ENCODE measurements at regions not wholly inside any gene's neighbourhood (a gene's known extent, or its start where the extent isn't known, plus 50 kb on each side); places are given as distances from the start of the nearest gene placed in this dataset.

DNA sequence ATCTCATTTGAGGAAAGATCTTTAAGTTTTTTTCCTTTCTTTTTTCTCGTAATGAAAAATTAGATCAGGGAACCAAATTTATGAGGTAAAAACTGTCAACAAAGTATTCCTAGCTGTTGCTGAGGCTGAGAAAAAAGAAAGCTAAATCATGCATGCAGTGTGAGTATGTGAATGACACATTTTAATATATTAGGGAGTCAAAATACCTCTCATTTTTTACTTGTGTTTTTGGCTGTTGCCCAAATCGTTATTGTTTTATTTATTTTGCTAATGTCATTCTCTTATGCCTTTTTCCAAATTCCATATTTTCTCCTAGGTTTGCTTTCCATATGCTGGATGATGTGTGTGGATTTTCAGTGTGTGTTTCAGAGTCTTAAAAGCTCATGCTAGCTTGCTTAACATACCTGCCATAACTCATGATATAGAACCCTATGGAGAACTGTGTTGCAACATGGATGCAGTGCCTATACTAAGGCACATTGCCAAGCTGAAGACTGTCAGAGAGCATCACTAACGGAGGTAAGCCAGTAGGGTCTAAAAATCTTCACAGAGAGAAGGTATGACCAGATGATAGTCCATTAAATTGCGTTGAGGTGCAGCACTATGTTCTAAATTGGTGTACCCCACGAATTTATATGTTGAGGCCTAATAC lies 629.5 kb upstream of the KCNMB2 start (continued):
- TF ChIP-seq, protein P1, sequence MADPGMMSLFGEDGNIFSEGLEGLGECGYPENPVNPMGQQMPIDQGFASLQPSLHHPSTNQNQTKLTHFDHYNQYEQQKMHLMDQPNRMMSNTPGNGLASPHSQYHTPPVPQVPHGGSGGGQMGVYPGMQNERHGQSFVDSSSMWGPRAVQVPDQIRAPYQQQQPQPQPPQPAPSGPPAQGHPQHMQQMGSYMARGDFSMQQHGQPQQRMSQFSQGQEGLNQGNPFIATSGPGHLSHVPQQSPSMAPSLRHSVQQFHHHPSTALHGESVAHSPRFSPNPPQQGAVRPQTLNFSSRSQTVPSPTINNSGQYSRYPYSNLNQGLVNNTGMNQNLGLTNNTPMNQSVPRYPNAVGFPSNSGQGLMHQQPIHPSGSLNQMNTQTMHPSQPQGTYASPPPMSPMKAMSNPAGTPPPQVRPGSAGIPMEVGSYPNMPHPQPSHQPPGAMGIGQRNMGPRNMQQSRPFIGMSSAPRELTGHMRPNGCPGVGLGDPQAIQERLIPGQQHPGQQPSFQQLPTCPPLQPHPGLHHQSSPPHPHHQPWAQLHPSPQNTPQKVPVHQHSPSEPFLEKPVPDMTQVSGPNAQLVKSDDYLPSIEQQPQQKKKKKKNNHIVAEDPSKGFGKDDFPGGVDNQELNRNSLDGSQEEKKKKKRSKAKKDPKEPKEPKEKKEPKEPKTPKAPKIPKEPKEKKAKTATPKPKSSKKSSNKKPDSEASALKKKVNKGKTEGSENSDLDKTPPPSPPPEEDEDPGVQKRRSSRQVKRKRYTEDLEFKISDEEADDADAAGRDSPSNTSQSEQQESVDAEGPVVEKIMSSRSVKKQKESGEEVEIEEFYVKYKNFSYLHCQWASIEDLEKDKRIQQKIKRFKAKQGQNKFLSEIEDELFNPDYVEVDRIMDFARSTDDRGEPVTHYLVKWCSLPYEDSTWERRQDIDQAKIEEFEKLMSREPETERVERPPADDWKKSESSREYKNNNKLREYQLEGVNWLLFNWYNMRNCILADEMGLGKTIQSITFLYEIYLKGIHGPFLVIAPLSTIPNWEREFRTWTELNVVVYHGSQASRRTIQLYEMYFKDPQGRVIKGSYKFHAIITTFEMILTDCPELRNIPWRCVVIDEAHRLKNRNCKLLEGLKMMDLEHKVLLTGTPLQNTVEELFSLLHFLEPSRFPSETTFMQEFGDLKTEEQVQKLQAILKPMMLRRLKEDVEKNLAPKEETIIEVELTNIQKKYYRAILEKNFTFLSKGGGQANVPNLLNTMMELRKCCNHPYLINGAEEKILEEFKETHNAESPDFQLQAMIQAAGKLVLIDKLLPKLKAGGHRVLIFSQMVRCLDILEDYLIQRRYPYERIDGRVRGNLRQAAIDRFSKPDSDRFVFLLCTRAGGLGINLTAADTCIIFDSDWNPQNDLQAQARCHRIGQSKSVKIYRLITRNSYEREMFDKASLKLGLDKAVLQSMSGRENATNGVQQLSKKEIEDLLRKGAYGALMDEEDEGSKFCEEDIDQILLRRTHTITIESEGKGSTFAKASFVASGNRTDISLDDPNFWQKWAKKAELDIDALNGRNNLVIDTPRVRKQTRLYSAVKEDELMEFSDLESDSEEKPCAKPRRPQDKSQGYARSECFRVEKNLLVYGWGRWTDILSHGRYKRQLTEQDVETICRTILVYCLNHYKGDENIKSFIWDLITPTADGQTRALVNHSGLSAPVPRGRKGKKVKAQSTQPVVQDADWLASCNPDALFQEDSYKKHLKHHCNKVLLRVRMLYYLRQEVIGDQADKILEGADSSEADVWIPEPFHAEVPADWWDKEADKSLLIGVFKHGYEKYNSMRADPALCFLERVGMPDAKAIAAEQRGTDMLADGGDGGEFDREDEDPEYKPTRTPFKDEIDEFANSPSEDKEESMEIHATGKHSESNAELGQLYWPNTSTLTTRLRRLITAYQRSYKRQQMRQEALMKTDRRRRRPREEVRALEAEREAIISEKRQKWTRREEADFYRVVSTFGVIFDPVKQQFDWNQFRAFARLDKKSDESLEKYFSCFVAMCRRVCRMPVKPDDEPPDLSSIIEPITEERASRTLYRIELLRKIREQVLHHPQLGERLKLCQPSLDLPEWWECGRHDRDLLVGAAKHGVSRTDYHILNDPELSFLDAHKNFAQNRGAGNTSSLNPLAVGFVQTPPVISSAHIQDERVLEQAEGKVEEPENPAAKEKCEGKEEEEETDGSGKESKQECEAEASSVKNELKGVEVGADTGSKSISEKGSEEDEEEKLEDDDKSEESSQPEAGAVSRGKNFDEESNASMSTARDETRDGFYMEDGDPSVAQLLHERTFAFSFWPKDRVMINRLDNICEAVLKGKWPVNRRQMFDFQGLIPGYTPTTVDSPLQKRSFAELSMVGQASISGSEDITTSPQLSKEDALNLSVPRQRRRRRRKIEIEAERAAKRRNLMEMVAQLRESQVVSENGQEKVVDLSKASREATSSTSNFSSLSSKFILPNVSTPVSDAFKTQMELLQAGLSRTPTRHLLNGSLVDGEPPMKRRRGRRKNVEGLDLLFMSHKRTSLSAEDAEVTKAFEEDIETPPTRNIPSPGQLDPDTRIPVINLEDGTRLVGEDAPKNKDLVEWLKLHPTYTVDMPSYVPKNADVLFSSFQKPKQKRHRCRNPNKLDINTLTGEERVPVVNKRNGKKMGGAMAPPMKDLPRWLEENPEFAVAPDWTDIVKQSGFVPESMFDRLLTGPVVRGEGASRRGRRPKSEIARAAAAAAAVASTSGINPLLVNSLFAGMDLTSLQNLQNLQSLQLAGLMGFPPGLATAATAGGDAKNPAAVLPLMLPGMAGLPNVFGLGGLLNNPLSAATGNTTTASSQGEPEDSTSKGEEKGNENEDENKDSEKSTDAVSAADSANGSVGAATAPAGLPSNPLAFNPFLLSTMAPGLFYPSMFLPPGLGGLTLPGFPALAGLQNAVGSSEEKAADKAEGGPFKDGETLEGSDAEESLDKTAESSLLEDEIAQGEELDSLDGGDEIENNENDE (IDR thresholded peaks at IDR 0.05; ENCODE audit: insufficient replicate concordance, low read length): no peak
- TF ChIP-seq SIN3A (conservative IDR thresholded peaks at IDR 0.05 in 1 of 2, IDR thresholded peaks at IDR 0.05 in 1 of 2; ENCODE audit: low read depth in 1 of 2, low read length in 2 of 2): no peak
- no peak for TF ChIP-seq ZNF274 (IDR thresholded peaks at IDR 0.05; ENCODE audit: borderline replicate concordance, extremely low read depth, low read length)
- TF ChIP-seq SP2 (IDR thresholded peaks at IDR 0.05; ENCODE audit: low read length): no peak
- no peak for TF ChIP-seq EZH2 (IDR thresholded peaks at IDR 0.05; ENCODE audit: low read depth, low read length, severe bottlenecking)
- no peak for TF ChIP-seq NANOG (IDR thresholded peaks at IDR 0.05; ENCODE audit: insufficient read depth, low read depth, low read length, poor library complexity, severe bottlenecking)
- TF ChIP-seq CEBPB (IDR thresholded peaks at IDR 0.05; ENCODE audit: low read depth, low read length): no peak
- no peak for TF ChIP-seq HDAC2 (IDR thresholded peaks at IDR 0.05; ENCODE audit: borderline replicate concordance in 1 of 2, low read depth in 2 of 2, low read length in 2 of 2)
- TF ChIP-seq, protein P2, sequence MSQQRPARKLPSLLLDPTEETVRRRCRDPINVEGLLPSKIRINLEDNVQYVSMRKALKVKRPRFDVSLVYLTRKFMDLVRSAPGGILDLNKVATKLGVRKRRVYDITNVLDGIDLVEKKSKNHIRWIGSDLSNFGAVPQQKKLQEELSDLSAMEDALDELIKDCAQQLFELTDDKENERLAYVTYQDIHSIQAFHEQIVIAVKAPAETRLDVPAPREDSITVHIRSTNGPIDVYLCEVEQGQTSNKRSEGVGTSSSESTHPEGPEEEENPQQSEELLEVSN (IDR thresholded peaks at IDR 0.05): no peak
